ENCODE measurements at regions not wholly inside any gene's neighbourhood (a gene's known extent, or its start where the extent isn't known, plus 50 kb on each side); places are given as distances from the start of the nearest gene placed in this dataset.

DNA sequence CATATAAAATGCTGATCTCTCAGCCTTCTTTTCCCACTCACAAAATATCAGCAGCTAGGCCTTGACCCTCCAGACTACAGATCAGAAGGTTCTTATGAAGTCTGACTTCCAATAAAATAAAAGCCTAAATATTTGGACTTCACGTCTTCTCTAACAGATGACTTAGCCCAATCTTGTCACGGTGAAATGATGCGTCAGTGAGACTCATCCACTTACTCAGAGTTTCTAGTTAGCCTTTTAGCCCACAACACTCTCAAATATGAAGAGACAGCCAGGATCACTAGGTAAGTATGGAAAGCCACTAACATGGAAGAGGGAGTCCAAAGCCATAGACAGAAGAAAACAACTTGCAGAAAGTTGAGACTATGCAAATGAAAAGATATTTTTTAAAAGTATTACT lies 601.2 kb downstream of the PYDC2 start:
- TF ChIP-seq, protein P1, sequence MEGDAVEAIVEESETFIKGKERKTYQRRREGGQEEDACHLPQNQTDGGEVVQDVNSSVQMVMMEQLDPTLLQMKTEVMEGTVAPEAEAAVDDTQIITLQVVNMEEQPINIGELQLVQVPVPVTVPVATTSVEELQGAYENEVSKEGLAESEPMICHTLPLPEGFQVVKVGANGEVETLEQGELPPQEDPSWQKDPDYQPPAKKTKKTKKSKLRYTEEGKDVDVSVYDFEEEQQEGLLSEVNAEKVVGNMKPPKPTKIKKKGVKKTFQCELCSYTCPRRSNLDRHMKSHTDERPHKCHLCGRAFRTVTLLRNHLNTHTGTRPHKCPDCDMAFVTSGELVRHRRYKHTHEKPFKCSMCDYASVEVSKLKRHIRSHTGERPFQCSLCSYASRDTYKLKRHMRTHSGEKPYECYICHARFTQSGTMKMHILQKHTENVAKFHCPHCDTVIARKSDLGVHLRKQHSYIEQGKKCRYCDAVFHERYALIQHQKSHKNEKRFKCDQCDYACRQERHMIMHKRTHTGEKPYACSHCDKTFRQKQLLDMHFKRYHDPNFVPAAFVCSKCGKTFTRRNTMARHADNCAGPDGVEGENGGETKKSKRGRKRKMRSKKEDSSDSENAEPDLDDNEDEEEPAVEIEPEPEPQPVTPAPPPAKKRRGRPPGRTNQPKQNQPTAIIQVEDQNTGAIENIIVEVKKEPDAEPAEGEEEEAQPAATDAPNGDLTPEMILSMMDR (IDR thresholded peaks at IDR 0.05): no peak
- no peak for TF ChIP-seq POLR2A (IDR thresholded peaks at IDR 0.05)

Measured in vagina (tissue), 2 donors.